ENCODE measurements at regions not wholly inside any gene's neighbourhood (a gene's known extent, or its start where the extent isn't known, plus 50 kb on each side); places are given as distances from the start of the nearest gene placed in this dataset.

DNA sequence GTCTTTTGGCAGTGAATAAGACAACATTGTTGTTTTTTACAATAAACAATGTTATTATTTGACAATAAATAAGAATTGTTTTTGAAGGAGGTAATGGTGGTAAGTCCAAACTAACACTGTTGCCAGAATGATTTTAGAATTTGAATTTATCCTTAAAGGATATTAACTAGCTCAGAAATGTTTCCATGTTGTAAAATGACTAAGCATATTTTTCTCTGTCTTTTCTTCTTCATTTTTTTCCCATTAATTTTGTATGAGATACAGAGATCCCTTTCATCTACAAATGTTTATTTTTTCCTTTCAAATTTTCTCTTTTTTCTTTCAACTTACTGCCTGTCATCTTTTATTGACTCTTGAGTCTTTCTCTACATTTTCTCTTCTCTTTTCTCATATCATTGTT, 66.5 kb upstream of the DOCK10 start:
- TF ChIP-seq, protein P1, sequence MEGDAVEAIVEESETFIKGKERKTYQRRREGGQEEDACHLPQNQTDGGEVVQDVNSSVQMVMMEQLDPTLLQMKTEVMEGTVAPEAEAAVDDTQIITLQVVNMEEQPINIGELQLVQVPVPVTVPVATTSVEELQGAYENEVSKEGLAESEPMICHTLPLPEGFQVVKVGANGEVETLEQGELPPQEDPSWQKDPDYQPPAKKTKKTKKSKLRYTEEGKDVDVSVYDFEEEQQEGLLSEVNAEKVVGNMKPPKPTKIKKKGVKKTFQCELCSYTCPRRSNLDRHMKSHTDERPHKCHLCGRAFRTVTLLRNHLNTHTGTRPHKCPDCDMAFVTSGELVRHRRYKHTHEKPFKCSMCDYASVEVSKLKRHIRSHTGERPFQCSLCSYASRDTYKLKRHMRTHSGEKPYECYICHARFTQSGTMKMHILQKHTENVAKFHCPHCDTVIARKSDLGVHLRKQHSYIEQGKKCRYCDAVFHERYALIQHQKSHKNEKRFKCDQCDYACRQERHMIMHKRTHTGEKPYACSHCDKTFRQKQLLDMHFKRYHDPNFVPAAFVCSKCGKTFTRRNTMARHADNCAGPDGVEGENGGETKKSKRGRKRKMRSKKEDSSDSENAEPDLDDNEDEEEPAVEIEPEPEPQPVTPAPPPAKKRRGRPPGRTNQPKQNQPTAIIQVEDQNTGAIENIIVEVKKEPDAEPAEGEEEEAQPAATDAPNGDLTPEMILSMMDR (conservative IDR thresholded peaks at IDR 0.05; ENCODE audit: low read length) = no peak
- TF ChIP-seq EZH2phosphoT487 (IDR thresholded peaks at IDR 0.05; ENCODE audit: borderline replicate concordance, low read depth, low read length) = no peak

Data from OCI-LY7 (cell line).